ENCODE measurements at regions not wholly inside any gene's neighbourhood (a gene's known extent, or its start where the extent isn't known, plus 50 kb on each side); places are given as distances from the start of the nearest gene placed in this dataset.

DNA sequence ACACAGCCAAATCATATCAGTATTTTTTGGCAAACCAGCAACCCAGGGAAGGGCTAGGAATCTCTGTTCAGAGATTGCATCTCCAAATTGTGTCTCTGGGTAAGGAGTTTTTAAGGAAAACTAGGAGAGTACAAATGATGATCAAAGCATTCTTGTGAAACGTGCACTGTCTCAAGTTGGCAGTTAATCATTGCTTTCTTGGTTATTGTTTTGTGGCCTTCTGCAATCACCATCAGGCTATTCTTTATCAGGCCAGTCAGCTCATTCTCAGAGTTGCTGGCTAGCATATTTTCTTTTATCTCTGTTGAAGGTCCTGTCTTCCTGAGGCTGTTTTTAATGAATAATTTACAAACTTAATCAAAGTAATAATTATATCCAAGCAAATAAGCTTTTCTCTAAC, 129.1 kb upstream of the CCDC179 start:
- TF ChIP-seq, protein P1, sequence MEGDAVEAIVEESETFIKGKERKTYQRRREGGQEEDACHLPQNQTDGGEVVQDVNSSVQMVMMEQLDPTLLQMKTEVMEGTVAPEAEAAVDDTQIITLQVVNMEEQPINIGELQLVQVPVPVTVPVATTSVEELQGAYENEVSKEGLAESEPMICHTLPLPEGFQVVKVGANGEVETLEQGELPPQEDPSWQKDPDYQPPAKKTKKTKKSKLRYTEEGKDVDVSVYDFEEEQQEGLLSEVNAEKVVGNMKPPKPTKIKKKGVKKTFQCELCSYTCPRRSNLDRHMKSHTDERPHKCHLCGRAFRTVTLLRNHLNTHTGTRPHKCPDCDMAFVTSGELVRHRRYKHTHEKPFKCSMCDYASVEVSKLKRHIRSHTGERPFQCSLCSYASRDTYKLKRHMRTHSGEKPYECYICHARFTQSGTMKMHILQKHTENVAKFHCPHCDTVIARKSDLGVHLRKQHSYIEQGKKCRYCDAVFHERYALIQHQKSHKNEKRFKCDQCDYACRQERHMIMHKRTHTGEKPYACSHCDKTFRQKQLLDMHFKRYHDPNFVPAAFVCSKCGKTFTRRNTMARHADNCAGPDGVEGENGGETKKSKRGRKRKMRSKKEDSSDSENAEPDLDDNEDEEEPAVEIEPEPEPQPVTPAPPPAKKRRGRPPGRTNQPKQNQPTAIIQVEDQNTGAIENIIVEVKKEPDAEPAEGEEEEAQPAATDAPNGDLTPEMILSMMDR (IDR thresholded peaks at IDR 0.05; ENCODE audit: low read length), result no peak
- TF ChIP-seq EZH2phosphoT487 (IDR thresholded peaks at IDR 0.05; ENCODE audit: low read length) (no peak), EZH2 (optimal IDR thresholded peaks at IDR 0.05; ENCODE audit: low read depth, low read length) (no peak)

All from MM.1S (cell line).